Ovary (tissue), 7 donors: ENCODE measurements at regions not wholly inside any gene's neighbourhood (a gene's known extent, or its start where the extent isn't known, plus 50 kb on each side); places are given as distances from the start of the nearest gene placed in this dataset.

ENCODE experiments used
- DNase-seq, 5 donors: peaks; one replicate each; pipeline ENCODE4 v3.0.0-alpha.2; 2019 to 2020
- H3K27ac ChIP-seq, 2 donors: fragments of 200-600 bp; one replicate each; pipeline versions ENCODE4 v1.5.1 to v1.8.0; 2019 to 2022
- H3K27me3 ChIP-seq: fragments of 200-600 bp; one replicate; pipeline ENCODE4 v1.8.0; 2022
- H3K36me3 ChIP-seq: fragments of 200-600 bp; sonication (generic); one replicate; pipeline ENCODE4 v1.5.1; 2019
- H3K4me1 ChIP-seq: one replicate; pipeline ENCODE4 v1.8.1; 2013; ENCODE audit warnings: mild to moderate bottlenecking, moderate library complexity; ENCODE audit not compliant: insufficient read depth
- H3K4me3 ChIP-seq: fragments of 200-600 bp; sonication (generic); one replicate; pipeline ENCODE4 v1.5.1; 2017
- H3K9me3 ChIP-seq, 2 donors: fragments of 200-600 bp in 1 of 2; sonication (generic) in 1 of 2; one replicate each; pipeline versions ENCODE4 v1.5.1 to v1.8.1; 2013 to 2019; ENCODE audit warnings: mild to moderate bottlenecking in 1 of 2, moderate library complexity in 1 of 2
- CTCF ChIP-seq, 3 donors: fragments of 450-650 bp in 2 of 3; fragments of 200-600 bp in 1 of 3; IDR thresholded peaks; one replicate each; pipeline versions ENCODE4 v1.5.1 to v1.8.0; 2016 to 2022; ENCODE audit warnings: antibody characterized with exemption in 3 of 3, mild to moderate bottlenecking in 1 of 3
- EP300 ChIP-seq: sonication (generic); formaldehyde crosslinking; IDR thresholded peaks from one replicate; pipeline ENCODE4 v1.6.1; 2017; ENCODE audit warnings: antibody characterized with exemption
- POLR2A ChIP-seq: fragments of 450-650 bp; IDR thresholded peaks from one replicate; pipeline ENCODE4 v1.6.1; 2017; ENCODE audit warnings: antibody characterized with exemption, mild to moderate bottlenecking, moderate library complexity
- WGBS, 3 donors: extraction: QIAGEN DNeasy Blood & Tissue Kit in 1 of 3; methylation state at CpG; one replicate each; pipeline versions ENCODE4 v1.1.5 to v1.1.7; 2013 to 2017; 5-methylcytosine and 5-hydroxymethylcytosine counted together
- intact Hi-C, 4 donors: fragments of 100-400 bp; cut with DNase I; formaldehyde crosslinking; loops; one replicate each; pipeline versions ENCODE4 v1.11.0 to v1.15.1; 2022 to 2023
- donor health status: DM: no; HTN: no; CAD: no; lungs with moderate emphysema.
- donor health status: DM: no; HTN: no; CAD: no.
- donor health status: Bipolar disorder and iron deficiency.
- donor health status: DM: no; HTN: no; CAD: no.
- donor health status: DM: yes; HTN: yes; CAD: no.

GRCh38 chr4:27985522-27985921 is 1124.9 kb downstream of the STIM2 start:
- H3K27me3 ChIP-seq = no peaks in the 10 kb centered on the region
- H3K36me3 ChIP-seq = no peaks in the 10 kb centered on the region
- H3K27ac ChIP-seq = no peak overlapping the region
- no peak for DNase-seq
- TF ChIP-seq POLR2A (no peak), EP300 (no peak), CTCF (IDR thresholded peaks at IDR 0.05) (no peak)
- 89 to 91% (median 90%) methylated on average over 4 of the region's 4 CpGs for WGBS, 3 donors
- H3K4me3 ChIP-seq = no peak overlapping the region
- no peaks in the 10 kb centered on the region for H3K9me3 ChIP-seq
- intact Hi-C loops = no loop called here
- H3K4me1 ChIP-seq = no peaks in the 10 kb centered on the region

GRCh38 chr4:27986476-27986875 is 1125.8 kb downstream of the STIM2 start:
- 91 to 97% (median 96%) methylated on average over 1 of the region's 1 CpG for WGBS, 3 donors
- no peak for TF ChIP-seq EP300
- no peak for TF ChIP-seq POLR2A
- no peak for TF ChIP-seq CTCF (IDR thresholded peaks at IDR 0.05)
- no peak for DNase-seq
- Histone ChIP-seq H3K27me3 (no peaks in the 10 kb centered on the region), H3K4me1 (no peaks in the 10 kb centered on the region), H3K36me3 (no peaks in the 10 kb centered on the region), H3K9me3 (no peaks in the 10 kb centered on the region), H3K4me3 (no peak overlapping the region), H3K27ac (no peak overlapping the region)
- intact Hi-C loops = no loop called here

- H3K27ac ChIP-seq = no peak overlapping the region
- TF ChIP-seq POLR2A = no peak
- TF ChIP-seq EP300 = no peak
- no peak for TF ChIP-seq CTCF (IDR thresholded peaks at IDR 0.05)
- WGBS, 3 donors = 93 to 94% (median 93%) methylated on average over 4 of the region's 4 CpGs
- H3K9me3 ChIP-seq = no peaks in the 10 kb centered on the region
- no peak for DNase-seq
- H3K27me3 ChIP-seq = no peaks in the 10 kb centered on the region
- H3K36me3 ChIP-seq = no peaks in the 10 kb centered on the region
- intact Hi-C loops = loop anchor here in 1 of 4 donors (5.0 kb wide), 1 partner anchor 431 kb away; no protein-coding TSS in a partner anchor
- H3K4me3 ChIP-seq = no peak overlapping the region
- H3K4me1 ChIP-seq = no peaks in the 10 kb centered on the region
Observed at GRCh38 chr4:28001698-28002097, 1141.1 kb downstream of the STIM2 start.

- H3K9me3 ChIP-seq = no peaks in the 10 kb centered on the region
- no peak overlapping the region for H3K27ac ChIP-seq
- H3K4me3 ChIP-seq = no peak overlapping the region
- H3K36me3 ChIP-seq = no peaks in the 10 kb centered on the region
- intact Hi-C loops = loop anchor here in 1 of 4 donors (5.0 kb wide), 1 partner anchor 428 kb away; no protein-coding TSS in a partner anchor
- TF ChIP-seq EP300 (no peak), CTCF (IDR thresholded peaks at IDR 0.05) (no peak)
- DNase-seq = no peak
- H3K27me3 ChIP-seq = no peaks in the 10 kb centered on the region
- H3K4me1 ChIP-seq = no peaks in the 10 kb centered on the region
Observed at GRCh38 chr4:28004520-28004919, 1143.9 kb downstream of the STIM2 start.

GRCh38 chr4:28006021-28006420 is 1145.4 kb downstream of the STIM2 start:
- Histone ChIP-seq H3K27ac (no peak overlapping the region), H3K4me1 (no peaks in the 10 kb centered on the region), H3K36me3 (no peaks in the 10 kb centered on the region), H3K4me3 (no peak overlapping the region), H3K27me3 (no peaks in the 10 kb centered on the region), H3K9me3 (no peaks in the 10 kb centered on the region)
- intact Hi-C loops = no loop called here
- 92 to 96% (median 95%) methylated on average over 12 of the region's 12 CpGs for WGBS, 3 donors
- TF ChIP-seq POLR2A (no peak), EP300 (no peak), CTCF (IDR thresholded peaks at IDR 0.05) (no peak)
- DNase-seq = no peak
